Epithelial cell of proximal tubule (primary cell): ENCODE measurements at regions not wholly inside any gene's neighbourhood (a gene's known extent, or its start where the extent isn't known, plus 50 kb on each side); places are given as distances from the start of the nearest gene placed in this dataset.

Source experiments
- DNase-seq: peaks from one replicate; pipeline ENCODE4 v3.0.0-alpha.2; 2011; ENCODE audit warnings: low read depth
- H3K4me3 ChIP-seq: 2 replicates; pipeline ENCODE4 v1.5.1; 2011; ENCODE audit warnings: low read depth, mild to moderate bottlenecking, low read length
- CTCF ChIP-seq: conservative IDR thresholded peaks from 2 replicates; pipeline ENCODE4 v1.5.1; 2012; ENCODE audit warnings: low read depth, mild to moderate bottlenecking, low read length

GRCh38 chr1:191890433-191891088 is 267.7 kb upstream of the RGS18 start:
- TF ChIP-seq CTCF = no peak
- no peak for DNase-seq

GRCh38 chr1:191892716-191893115 is 265.5 kb upstream of the RGS18 start:
- no peak overlapping the region for H3K4me3 ChIP-seq
- DNase-seq = no peak
- no peak for TF ChIP-seq CTCF

More at GRCh38 chr1:191890433-191891088, 267.7 kb upstream of the RGS18 start:
- H3K4me3 ChIP-seq = no peak overlapping the region

GRCh38 chr1:191895049-191895448 is 263.2 kb upstream of the RGS18 start:
- no peak for DNase-seq
- no peak overlapping the region for H3K4me3 ChIP-seq
- no peak for TF ChIP-seq CTCF

- no peak for DNase-seq
- no peak for TF ChIP-seq CTCF
- no peak overlapping the region for H3K4me3 ChIP-seq
Measured at GRCh38 chr1:191895462-191896058, 262.7 kb upstream of the RGS18 start.

- DNase-seq = no peak
- TF ChIP-seq CTCF = no peak
- no peak overlapping the region for H3K4me3 ChIP-seq
Measured at GRCh38 chr1:191897134-191897533, 261.1 kb upstream of the RGS18 start.

GRCh38 chr1:191901651-191902050 is 256.6 kb upstream of the RGS18 start:
- no peak for DNase-seq
- no peak for TF ChIP-seq CTCF

GRCh38 chr1:191904991-191905390 is 253.3 kb upstream of the RGS18 start:
- no peak overlapping the region for H3K4me3 ChIP-seq
- no peak for DNase-seq
- TF ChIP-seq CTCF = no peak

More at GRCh38 chr1:191901651-191902050, 256.6 kb upstream of the RGS18 start:
- no peak overlapping the region for H3K4me3 ChIP-seq
